RWPE1 (cell line): ENCODE measurements at regions not wholly inside any gene's neighbourhood (a gene's known extent, or its start where the extent isn't known, plus 50 kb on each side); places are given as distances from the start of the nearest gene placed in this dataset.

Experiments
- CTCF ChIA-PET: fragments of 350-600 bp; sonication (Branson Sonifier 250); formaldehyde crosslinking; extraction: SDS; loops from one replicate; lab custom pipeline; 2021; lab: Yijun Ruan, JAX
- POLR2A ChIA-PET: fragments of 400-600 bp; formaldehyde crosslinking; extraction: SDS; loops from one replicate; lab custom pipeline; 2020; ENCODE audit warnings: antibody characterized with exemption; ENCODE audit not compliant: low non-redundant PET; lab: Yijun Ruan, JAX
- DNase-seq: peaks from one replicate; pipeline ENCODE4 v3.0.0; 2012; ENCODE audit warnings: low spot score
- H3K27ac ChIP-seq: fragments of 450-650 bp; 2 replicates; pipeline ENCODE4 v1.5.1; 2017
- TF ChIP-seq, protein P1 (sequence below): fragments of 450-650 bp; conservative IDR thresholded peaks from 2 replicates; pipeline ENCODE4 v1.5.1; 2017; ENCODE audit warnings: low read depth, mild to moderate bottlenecking

DNA sequence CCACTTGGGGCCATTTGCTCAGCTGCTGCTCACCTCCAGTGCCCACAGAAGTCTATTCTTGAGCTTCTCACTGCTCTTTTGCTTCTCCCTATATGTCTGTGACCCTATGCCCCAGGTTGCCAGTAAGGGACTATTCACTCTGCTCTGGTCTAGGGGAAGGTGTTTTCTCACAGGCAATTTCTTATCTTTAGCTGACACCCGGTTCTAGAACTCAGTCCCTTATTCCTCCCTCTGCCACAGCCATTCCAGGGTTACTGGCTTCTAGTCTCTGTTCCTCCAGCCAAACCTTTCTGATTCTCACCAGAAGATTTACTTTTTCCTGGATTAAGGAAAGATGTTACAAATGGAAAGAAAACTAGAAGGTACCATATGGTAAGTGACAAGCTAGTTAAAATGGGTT lies 574.0 kb downstream of the NTRK3 start:
- no peak overlapping the region for H3K27ac ChIP-seq
- CTCF ChIA-PET, result no interaction called here
- TF ChIP-seq, protein P1, sequence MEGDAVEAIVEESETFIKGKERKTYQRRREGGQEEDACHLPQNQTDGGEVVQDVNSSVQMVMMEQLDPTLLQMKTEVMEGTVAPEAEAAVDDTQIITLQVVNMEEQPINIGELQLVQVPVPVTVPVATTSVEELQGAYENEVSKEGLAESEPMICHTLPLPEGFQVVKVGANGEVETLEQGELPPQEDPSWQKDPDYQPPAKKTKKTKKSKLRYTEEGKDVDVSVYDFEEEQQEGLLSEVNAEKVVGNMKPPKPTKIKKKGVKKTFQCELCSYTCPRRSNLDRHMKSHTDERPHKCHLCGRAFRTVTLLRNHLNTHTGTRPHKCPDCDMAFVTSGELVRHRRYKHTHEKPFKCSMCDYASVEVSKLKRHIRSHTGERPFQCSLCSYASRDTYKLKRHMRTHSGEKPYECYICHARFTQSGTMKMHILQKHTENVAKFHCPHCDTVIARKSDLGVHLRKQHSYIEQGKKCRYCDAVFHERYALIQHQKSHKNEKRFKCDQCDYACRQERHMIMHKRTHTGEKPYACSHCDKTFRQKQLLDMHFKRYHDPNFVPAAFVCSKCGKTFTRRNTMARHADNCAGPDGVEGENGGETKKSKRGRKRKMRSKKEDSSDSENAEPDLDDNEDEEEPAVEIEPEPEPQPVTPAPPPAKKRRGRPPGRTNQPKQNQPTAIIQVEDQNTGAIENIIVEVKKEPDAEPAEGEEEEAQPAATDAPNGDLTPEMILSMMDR, result no peak
- POLR2A ChIA-PET, result no interaction called here
- DNase-seq, result no peak

DNA sequence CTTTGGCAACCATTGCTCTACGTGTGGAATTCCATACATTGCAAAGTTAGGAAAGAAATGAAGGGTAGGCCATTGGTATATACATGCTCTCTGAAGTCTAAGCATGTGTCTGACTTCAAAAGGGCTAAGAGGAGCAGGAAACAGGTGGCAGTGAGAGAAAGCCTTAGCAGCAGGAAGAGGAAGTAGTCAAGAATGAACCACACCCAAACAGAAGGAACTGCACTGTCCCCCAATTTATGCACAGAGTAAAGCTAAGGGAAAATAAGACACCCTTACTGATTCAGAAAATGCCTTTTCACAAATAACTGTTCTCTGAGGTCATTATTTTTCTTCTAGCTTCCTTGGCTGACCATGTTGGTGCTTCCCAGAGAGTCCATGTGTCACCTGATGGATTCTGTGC lies 575.4 kb downstream of the NTRK3 start:
- CTCF ChIA-PET, result interaction anchor here (0.6 kb wide), 1 partner anchor 346 kb away, joined by 3 read pairs; no protein-coding TSS in a partner anchor
- TF ChIP-seq, protein P1, result no peak
- DNase-seq, result no peak
- no peak overlapping the region for H3K27ac ChIP-seq
- POLR2A ChIA-PET, result no interaction called here

DNA sequence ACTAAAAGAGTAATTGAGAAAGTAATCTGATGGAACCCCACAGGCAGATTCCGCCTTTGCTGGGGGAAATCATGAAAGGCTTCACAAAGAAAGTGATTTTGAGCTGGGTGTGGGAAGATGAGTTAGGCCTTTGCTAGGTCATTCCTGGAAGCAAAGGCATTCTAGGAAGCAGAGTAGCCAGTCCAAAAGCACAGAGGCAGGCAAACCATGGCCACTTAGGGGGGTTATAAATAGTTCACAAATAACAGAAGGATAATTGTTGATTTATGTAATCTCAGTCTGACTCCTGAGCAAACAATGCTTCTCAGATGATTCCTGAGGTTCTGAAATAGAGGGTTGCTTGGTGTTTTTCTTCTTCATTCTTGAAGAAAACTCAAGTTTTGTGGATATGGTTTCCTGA lies 576.3 kb downstream of the NTRK3 start:
- DNase-seq, result no peak
- TF ChIP-seq, protein P1, result no peak
- ChIA-PET CTCF (no interaction called here), POLR2A (no interaction called here)
- no peak overlapping the region for H3K27ac ChIP-seq

DNA sequence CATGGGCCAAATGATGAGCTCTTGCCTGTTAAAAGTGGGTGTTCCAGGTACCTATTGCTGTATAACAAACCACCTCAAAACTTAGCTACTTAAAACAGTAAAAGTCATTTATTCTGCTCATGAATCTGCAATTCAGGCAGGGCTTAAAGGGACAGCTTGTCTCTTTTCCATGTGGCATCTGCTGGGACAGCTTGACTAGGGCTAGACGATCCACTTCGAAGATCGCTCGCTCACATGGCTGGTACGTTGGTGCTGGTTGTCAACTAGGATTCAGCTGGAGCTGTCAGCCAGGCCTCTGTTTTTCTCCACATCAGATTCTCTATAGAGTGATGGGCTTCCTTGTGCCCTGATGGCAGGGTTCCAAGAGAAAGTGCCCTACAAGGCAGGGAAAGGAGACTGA lies 581.3 kb downstream of the NTRK3 start:
- TF ChIP-seq, protein P1, result no peak
- ChIA-PET CTCF (no interaction called here), POLR2A (no interaction called here)
- H3K27ac ChIP-seq, result no peak overlapping the region
- no peak for DNase-seq

DNA sequence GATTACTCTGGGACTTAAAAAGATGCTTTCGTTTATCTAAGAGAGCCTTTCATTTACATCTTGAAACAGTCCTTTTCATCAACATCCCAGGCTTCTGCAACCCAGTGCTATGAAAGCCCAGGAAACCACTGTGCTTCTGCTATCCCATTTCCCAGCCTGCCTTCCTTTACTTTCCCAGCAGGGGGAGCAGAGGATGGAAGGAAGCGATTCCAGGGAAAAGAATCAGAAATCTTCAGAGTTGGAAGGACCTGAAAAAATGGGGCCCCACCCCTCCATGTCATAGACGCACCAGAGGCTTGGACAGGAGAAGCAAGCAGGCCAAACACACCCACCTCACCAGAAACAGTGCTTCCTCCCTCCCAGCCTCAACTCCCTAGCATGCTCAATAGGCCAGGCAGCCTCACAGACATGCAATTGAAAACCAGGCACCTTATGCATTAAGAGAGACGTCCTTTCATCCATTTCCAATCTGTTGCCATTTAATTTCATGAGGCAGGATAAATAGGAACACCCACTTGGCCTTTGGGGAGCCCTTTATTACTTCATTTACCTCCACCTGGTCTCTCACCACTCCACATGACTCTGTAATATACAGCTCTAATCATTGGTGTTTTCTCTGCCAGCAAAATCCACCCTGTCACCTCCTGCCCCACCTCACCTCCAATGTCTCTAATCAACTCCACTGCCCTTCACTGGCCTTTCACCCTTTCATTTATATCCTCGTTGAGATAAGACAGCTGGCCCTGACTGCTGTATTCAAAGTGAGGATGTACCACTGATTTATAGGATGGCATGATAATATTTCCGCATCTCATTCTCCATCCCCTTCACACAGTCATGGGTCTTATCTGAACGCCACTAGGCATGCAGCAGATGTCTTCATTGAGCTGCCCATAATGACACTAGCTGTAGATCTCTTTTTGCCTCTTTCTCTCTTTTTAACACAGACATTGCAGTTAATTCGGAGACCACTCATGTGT lies 583.9 kb downstream of the NTRK3 start:
- ChIA-PET CTCF (no interaction called here), POLR2A (no interaction called here)
- TF ChIP-seq, protein P1, result peak; percentile 45
- no peak overlapping the region for H3K27ac ChIP-seq
- DNase-seq, result peak; percentile 9

DNA sequence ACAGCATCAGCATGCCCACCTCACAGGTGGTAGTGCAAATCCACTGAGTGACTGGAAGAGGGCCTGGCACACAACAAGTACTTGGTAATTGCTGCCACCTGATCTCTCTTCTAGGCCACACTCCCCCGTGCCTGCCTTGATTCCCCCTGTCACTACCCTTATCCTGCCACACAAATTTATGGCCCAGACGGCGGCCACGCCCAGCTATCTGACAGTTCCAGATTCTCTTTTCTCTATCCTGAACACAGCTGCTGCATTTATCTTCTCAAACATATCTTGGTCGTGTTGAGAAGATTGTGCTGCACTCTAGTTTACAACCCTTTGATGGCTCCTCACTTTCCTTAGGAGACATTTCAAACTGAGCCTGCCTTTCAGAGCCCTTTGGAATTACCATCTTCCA lies 585.2 kb downstream of the NTRK3 start:
- DNase-seq, result no peak
- ChIA-PET CTCF (no interaction called here), POLR2A (no interaction called here)
- TF ChIP-seq, protein P1, result no peak
- no peak overlapping the region for H3K27ac ChIP-seq
